GM23338 (cell line): ENCODE measurements at regions not wholly inside any gene's neighbourhood (a gene's known extent, or its start where the extent isn't known, plus 50 kb on each side); places are given as distances from the start of the nearest gene placed in this dataset.

ENCODE experiments used
- ATAC-seq: fragments of 200-7000 bp; cut with Tn5 transposase; 3 replicates; pipeline ENCODE4 v1.9.1; 2020
- DNase-seq: peaks from one replicate; pipeline ENCODE4 v3.0.0-alpha.2; 2015; ENCODE audit warnings: low spot score
- H2AFZ ChIP-seq: fragments of 200-600 bp; sonication (generic); 2 replicates; pipeline ENCODE4 v1.8.0; 2016; ENCODE audit warnings: antibody characterized with exemption, mild to moderate bottlenecking, moderate library complexity
- H3F3A ChIP-seq: fragments of 200-600 bp; sonication (generic); replicated peaks from 2 replicates; pipeline ENCODE4 v1.8.0; 2017; ENCODE audit warnings: antibody characterized with exemption, mixed run types, low read depth
- H3K27ac ChIP-seq: fragments of 200-600 bp; sonication (generic); 2 replicates; pipeline ENCODE4 v1.6.1; 2016; ENCODE audit warnings: low read depth
- H3K27me3 ChIP-seq: fragments of 200-600 bp; sonication (generic); 2 replicates; pipeline ENCODE4 v1.8.0; 2016; ENCODE audit warnings: mild to moderate bottlenecking, mixed run types, moderate library complexity; ENCODE audit not compliant: insufficient read depth
- H3K36me3 ChIP-seq: fragments of 200-600 bp; sonication (generic); 2 replicates; pipeline ENCODE4 v1.8.0; 2016; ENCODE audit warnings: mild to moderate bottlenecking; ENCODE audit not compliant: insufficient read depth
- H3K4me1 ChIP-seq: fragments of 200-600 bp; sonication (generic); 2 replicates; pipeline ENCODE4 v1.8.0; 2016; ENCODE audit warnings: mild to moderate bottlenecking, moderate library complexity; ENCODE audit not compliant: insufficient read depth
- H3K4me2 ChIP-seq: fragments of 200-600 bp; sonication (generic); 2 replicates; pipeline ENCODE4 v1.7.1; 2017; ENCODE audit warnings: mixed run types
- H3K4me3 ChIP-seq: fragments of 200-600 bp; sonication (generic); 2 replicates; pipeline ENCODE4 v1.6.1; 2016; ENCODE audit warnings: mixed run types
- H3K79me2 ChIP-seq: fragments of 200-600 bp; sonication (generic); replicated peaks from 2 replicates; pipeline ENCODE4 v1.8.0; 2017; ENCODE audit warnings: mild to moderate bottlenecking; ENCODE audit not compliant: insufficient read depth
- H3K9me2 ChIP-seq: fragments of 200-600 bp; sonication (generic); 2 replicates; pipeline ENCODE4 v1.8.0; 2017; ENCODE audit not compliant: insufficient read depth
- H4K20me1 ChIP-seq: fragments of 200-600 bp; sonication (generic); replicated peaks from 2 replicates; pipeline ENCODE4 v1.8.0; 2017; ENCODE audit warnings: mild to moderate bottlenecking; ENCODE audit not compliant: insufficient read depth
- H3K27ac Mint-ChIP-seq: 2 replicates; pipeline ENCODE4 v1.8.0; 2020; ENCODE audit warnings: inconsistent platforms, mild to moderate bottlenecking, moderate library complexity, mixed read lengths
- H3K27me3 Mint-ChIP-seq: 3 replicates; pipeline ENCODE4 v1.8.0; 2022; ENCODE audit warnings: low read depth, mild to moderate bottlenecking, moderate library complexity, mixed read lengths, inconsistent platforms; ENCODE audit not compliant: insufficient read depth, poor library complexity
- H3K36me3 Mint-ChIP-seq: 3 replicates; pipeline ENCODE4 v1.8.0; 2021; ENCODE audit warnings: low read depth, mild to moderate bottlenecking, inconsistent platforms, moderate library complexity, mixed read lengths
- H3K4me1 Mint-ChIP-seq: 3 replicates; pipeline ENCODE4 v1.8.0; 2020; ENCODE audit warnings: mild to moderate bottlenecking, inconsistent platforms, mixed read lengths
- H3K4me3 Mint-ChIP-seq: 3 replicates; pipeline ENCODE4 v1.8.0; 2021; ENCODE audit warnings: moderate library complexity, mild to moderate bottlenecking, inconsistent platforms, mixed read lengths
- H3K9me3 Mint-ChIP-seq: 3 replicates; pipeline ENCODE4 v1.8.0; 2020; ENCODE audit warnings: moderate library complexity, mild to moderate bottlenecking, inconsistent platforms, mixed read lengths
- CREB1 ChIP-seq: fragments of 250-450 bp; sonication (Bioruptor Pico); IDR thresholded peaks from 2 replicates; pipeline ENCODE4 v1.5.0; 2020; ENCODE audit warnings: low read depth, mild to moderate bottlenecking, moderate library complexity
- CTCF ChIP-seq, 2 experiments: fragments of 200-600 bp in 1 of 2; sonication (generic) in 1 of 2; conservative IDR thresholded peaks; 2 replicates each; pipeline versions ENCODE4 v1.5.1 to v1.6.1; 2016 to 2017; ENCODE audit warnings: antibody characterized with exemption in 2 of 2, low read depth in 2 of 2, mild to moderate bottlenecking in 2 of 2, moderate library complexity in 1 of 2
- ETS1 ChIP-seq: IDR thresholded peaks from 2 replicates; pipeline ENCODE4 v1.6.1; 2016; ENCODE audit warnings: antibody characterized with exemption
- EZH2 ChIP-seq: fragments of 200-600 bp; sonication (generic); IDR thresholded peaks from one replicate; pipeline ENCODE4 v1.8.0; 2017; ENCODE audit warnings: antibody characterized with exemption, mild to moderate bottlenecking, low read depth; ENCODE audit not compliant: unreplicated experiment
- EZH2phosphoT487 ChIP-seq: fragments of 200-600 bp; sonication (generic); IDR thresholded peaks from one replicate; pipeline ENCODE4 v1.8.1; 2018; ENCODE audit warnings: antibody characterized with exemption; ENCODE audit not compliant: unreplicated experiment
- JUNB ChIP-seq: IDR thresholded peaks from one replicate; pipeline ENCODE4 v1.6.1; 2016; ENCODE audit warnings: antibody characterized with exemption; ENCODE audit not compliant: unreplicated experiment
- NANOG ChIP-seq: IDR thresholded peaks from 2 replicates; pipeline ENCODE4 v1.6.1; 2016; ENCODE audit warnings: antibody characterized with exemption, borderline replicate concordance
- POLR2AphosphoS5 ChIP-seq: IDR thresholded peaks from 2 replicates; pipeline ENCODE4 v1.6.1; 2016; ENCODE audit warnings: antibody characterized with exemption, low read depth
- REST ChIP-seq: IDR thresholded peaks from one replicate; pipeline ENCODE4 v1.6.1; 2018; ENCODE audit warnings: antibody characterized with exemption; ENCODE audit not compliant: unreplicated experiment
- STAT1 ChIP-seq: IDR thresholded peaks from one replicate; pipeline ENCODE4 v1.6.1; 2016; ENCODE audit warnings: antibody characterized with exemption; ENCODE audit not compliant: unreplicated experiment
- ZNF114 ChIP-seq: fragments of 250-450 bp; sonication (Bioruptor Pico); IDR thresholded peaks from 2 replicates; pipeline ENCODE4 v1.5.0; 2020; ENCODE audit warnings: mild to moderate bottlenecking, moderate library complexity
- ZNF331 ChIP-seq: fragments of 250-450 bp; sonication (Bioruptor Pico); IDR thresholded peaks from 2 replicates; pipeline ENCODE4 v1.5.0; 2020; ENCODE audit warnings: low read depth, mild to moderate bottlenecking, moderate library complexity
- ZNF462 ChIP-seq: fragments of 250-450 bp; sonication (Bioruptor Pico); IDR thresholded peaks from 2 replicates; pipeline ENCODE4 v1.5.0; 2020; ENCODE audit warnings: mild to moderate bottlenecking, moderate library complexity

GRCh38 chr18:22355598-22355997 lies 62.1 kb downstream of the CTAGE1 start:
- Histone ChIP-seq H3F3A (no peaks in the 10 kb centered on the region), H3K9me2 (no peaks in the 10 kb centered on the region), H3K4me3 (no peak overlapping the region), H2AFZ (no peak overlapping the region), H4K20me1 (peaks cover under 1% of the 10 kb centered on the region; the same call in 1 of the 2 replicates), H3K4me1 (no peaks in the 10 kb centered on the region), H3K27ac (no peak overlapping the region), H3K4me2 (no peak overlapping the region), H3K36me3 (no peaks in the 10 kb centered on the region), H3K79me2 (no peaks in the 10 kb centered on the region), H3K27me3 (peaks cover 32% of the 10 kb centered on the region)
- Mint-ChIP-seq H3K4me1 (no peaks in the 10 kb centered on the region), H3K27ac (no peak overlapping the region), H3K27me3 (peaks cover 23% of the 10 kb centered on the region), H3K4me3 (no peak overlapping the region), H3K36me3 (no peaks in the 10 kb centered on the region), H3K9me3 (no peaks in the 10 kb centered on the region)
- ATAC-seq, result no peak
- no peak for TF ChIP-seq POLR2AphosphoS5
- TF ChIP-seq ZNF462 (CRISPR knock-in tag), result no peak
- no peak for TF ChIP-seq ZNF331
- no peak for TF ChIP-seq ETS1
- TF ChIP-seq EZH2, result no peak
- TF ChIP-seq ZNF114 (CRISPR knock-in tag), result no peak
- TF ChIP-seq STAT1, result no peak
- TF ChIP-seq CREB1 (CRISPR knock-in tag), result no peak
- no peak for TF ChIP-seq JUNB
- TF ChIP-seq REST, result no peak
- TF ChIP-seq NANOG, result no peak
- no peak for TF ChIP-seq EZH2phosphoT487
- no peak for TF ChIP-seq CTCF (conservative IDR thresholded peaks at IDR 0.05; ENCODE audit: low read depth in 2 of 2)
- no peak for DNase-seq
